ENCODE measurements at regions not wholly inside any gene's neighbourhood (a gene's known extent, or its start where the extent isn't known, plus 50 kb on each side); places are given as distances from the start of the nearest gene placed in this dataset.

DNA sequence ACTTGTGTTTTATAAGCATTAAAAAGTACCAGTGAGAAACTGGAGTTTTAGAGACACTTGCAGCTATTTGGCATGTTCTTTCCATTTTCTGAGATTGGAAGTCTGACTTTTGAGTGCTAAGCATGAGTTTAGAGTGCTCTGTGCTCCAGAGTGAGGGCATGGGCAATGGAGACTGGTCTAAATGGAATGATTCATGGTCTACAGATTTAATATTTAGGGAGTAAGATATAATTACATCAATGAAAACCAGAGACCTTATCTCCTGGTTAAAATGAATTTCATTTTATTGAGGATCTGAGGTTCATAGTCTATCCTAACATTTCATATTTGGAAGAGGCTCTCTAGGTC is 135.9 kb upstream of the RPS23 start:
- intact Hi-C loops (cut with DNase I) = no loop called here
- Histone ChIP-seq H3K9me3 (no peaks in the 10 kb centered on the region), H3K27ac (peak overlapping the region in 2 of 12 donors; percentile 0 to 18), H3K4me3 (no peak overlapping the region), H3K4me1 (peaks cover 0 to 35% (median 0%) of the 10 kb centered on the region in 12 donors), H3K36me3 (no peaks in the 10 kb centered on the region), H3K27me3 (no peaks in the 10 kb centered on the region)
- TF ChIP-seq POLR2A (IDR thresholded peaks at IDR 0.05) = no peak
- TF ChIP-seq, protein P1, sequence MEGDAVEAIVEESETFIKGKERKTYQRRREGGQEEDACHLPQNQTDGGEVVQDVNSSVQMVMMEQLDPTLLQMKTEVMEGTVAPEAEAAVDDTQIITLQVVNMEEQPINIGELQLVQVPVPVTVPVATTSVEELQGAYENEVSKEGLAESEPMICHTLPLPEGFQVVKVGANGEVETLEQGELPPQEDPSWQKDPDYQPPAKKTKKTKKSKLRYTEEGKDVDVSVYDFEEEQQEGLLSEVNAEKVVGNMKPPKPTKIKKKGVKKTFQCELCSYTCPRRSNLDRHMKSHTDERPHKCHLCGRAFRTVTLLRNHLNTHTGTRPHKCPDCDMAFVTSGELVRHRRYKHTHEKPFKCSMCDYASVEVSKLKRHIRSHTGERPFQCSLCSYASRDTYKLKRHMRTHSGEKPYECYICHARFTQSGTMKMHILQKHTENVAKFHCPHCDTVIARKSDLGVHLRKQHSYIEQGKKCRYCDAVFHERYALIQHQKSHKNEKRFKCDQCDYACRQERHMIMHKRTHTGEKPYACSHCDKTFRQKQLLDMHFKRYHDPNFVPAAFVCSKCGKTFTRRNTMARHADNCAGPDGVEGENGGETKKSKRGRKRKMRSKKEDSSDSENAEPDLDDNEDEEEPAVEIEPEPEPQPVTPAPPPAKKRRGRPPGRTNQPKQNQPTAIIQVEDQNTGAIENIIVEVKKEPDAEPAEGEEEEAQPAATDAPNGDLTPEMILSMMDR (IDR thresholded peaks at IDR 0.05) = no peak
- no peak for ATAC-seq
- no peak for DNase-seq

DNA sequence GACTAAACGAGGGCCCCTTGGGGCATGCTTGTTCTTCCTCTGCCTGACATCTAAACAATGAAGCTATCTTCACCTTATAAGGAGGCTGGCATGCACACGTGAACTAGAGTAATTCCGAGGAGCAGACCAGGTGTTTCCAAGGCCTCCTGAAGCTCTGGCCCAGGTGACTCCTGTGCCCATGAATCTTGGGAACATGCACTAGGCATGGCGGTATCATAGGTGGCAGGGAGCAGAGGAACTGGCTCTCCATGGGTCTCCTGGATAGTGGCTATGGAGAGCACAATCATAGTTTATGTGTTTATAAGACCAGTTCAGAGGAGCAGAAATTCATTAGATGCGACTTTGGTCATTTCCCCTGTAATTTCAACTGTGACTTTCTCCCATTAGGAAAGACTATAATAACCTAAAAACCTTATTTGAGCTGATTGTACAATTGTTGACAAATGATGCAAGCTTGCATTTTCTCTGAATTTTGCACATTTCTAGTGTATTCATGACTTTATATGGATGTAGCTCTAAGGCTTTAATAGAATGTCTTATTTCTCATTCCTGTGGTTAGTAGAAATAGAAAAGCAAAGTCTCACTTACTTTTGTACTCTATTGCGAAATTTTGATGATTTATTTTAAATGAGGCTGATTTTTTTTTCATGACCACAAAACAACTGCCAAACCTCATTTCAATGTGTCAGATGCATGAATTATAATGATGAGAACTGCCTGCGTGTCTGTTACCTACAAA is 135.3 kb upstream of the RPS23 start:
- no peak for ATAC-seq
- 66 to 72% (median 69%) methylated on average over 7 of the region's 7 CpGs for WGBS, 4 donors
- Histone ChIP-seq H3K4me3 (no peak overlapping the region), H3K9me3 (no peaks in the 10 kb centered on the region), H3K4me1 (peaks cover 0 to 33% (median 0%) of the 10 kb centered on the region in 12 donors), H3K27me3 (no peaks in the 10 kb centered on the region), H3K36me3 (no peaks in the 10 kb centered on the region), H3K27ac (peak overlapping the region in 2 of 12 donors; percentile 48 to 69)
- TF ChIP-seq POLR2A (IDR thresholded peaks at IDR 0.05) = no peak
- TF ChIP-seq, protein P1 (IDR thresholded peaks at IDR 0.05) = no peak
- intact Hi-C loops (cut with DNase I) = no loop called here
- no peak for DNase-seq

DNA sequence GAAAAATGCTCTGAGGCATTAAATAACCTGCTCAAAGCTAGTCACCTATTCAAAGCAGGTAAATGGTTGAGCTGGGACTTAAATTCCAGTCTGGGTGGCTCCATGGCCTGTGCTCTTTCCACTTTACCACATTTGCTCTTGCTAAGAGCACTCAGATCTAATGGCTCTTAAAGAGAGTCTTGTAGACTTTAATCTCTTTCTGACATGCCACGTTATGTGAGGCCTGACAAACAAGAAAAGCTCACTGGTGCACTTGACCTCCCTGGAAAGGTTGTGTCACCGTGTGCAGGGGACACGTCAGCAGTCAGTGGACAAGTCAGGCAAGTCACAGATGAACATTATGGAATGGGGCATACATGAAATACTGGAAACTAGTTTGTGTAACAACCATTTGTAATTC is 129.9 kb upstream of the RPS23 start:
- WGBS, 4 donors = 58 to 71% (median 64%) methylated on average over 3 of the region's 3 CpGs
- Histone ChIP-seq H3K4me3 (no peak overlapping the region), H3K4me1 (peaks cover 0 to 26% (median under 1%) of the 10 kb centered on the region in 12 donors), H3K27me3 (no peaks in the 10 kb centered on the region), H3K27ac (no peak overlapping the region), H3K9me3 (peaks cover 0 to 19% (median 10%) of the 10 kb centered on the region in 12 donors), H3K36me3 (no peaks in the 10 kb centered on the region)
- TF ChIP-seq, protein P1 (IDR thresholded peaks at IDR 0.05) = no peak
- no peak for TF ChIP-seq POLR2A (IDR thresholded peaks at IDR 0.05)
- DNase-seq = no peak
- peak in 1 of 4 donors; percentile 39 for ATAC-seq
- intact Hi-C loops (cut with DNase I) = loop anchor here in 2 of 10 donors (10.0 kb wide), 1 partner anchor 53 kb away; no protein-coding TSS in a partner anchor

DNA sequence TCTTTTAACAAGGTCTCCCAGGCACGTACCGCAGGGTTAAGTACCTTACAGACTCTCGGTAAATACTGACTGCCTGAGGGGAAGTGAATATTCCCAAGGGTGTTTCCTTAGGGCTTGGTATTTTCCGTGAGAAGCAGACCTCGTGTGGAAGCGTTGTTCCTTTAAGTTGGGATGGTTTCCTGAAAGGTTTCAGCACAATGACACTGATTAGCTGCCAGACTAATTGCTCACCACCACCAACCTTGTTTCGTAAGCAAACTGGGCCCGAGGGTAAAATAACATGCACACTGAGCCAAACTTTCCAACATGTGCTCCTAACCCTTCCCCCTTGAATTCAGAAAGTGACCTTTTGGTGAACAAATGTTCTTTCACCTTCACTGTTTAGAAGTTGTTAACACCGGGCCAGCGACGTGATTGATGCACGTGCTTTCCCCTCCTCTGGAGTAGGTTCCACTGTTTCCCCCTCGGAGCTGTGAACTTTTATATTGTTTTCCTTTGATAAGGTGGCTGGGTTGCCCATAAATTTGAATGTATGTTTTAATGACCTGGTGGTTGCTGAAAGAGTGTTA is 128.1 kb upstream of the RPS23 start:
- Histone ChIP-seq H3K27me3 (no peaks in the 10 kb centered on the region), H3K4me1 (peaks cover 0 to 24% (median 0%) of the 10 kb centered on the region in 12 donors), H3K27ac (peak overlapping the region in 5 of 12 donors; percentile 25 to 64 (median 40)), H3K4me3 (no peak overlapping the region), H3K9me3 (peaks cover 0 to 19% (median 10%) of the 10 kb centered on the region in 12 donors), H3K36me3 (no peaks in the 10 kb centered on the region)
- DNase-seq (peak in 2 of 5 donors; percentile 21 to 35), ATAC-seq (peak; percentile 42 to 92 (median 88))
- TF ChIP-seq POLR2A (IDR thresholded peaks at IDR 0.05) = no peak
- TF ChIP-seq, protein P1 (IDR thresholded peaks at IDR 0.05) = no peak
- intact Hi-C loops (cut with DNase I) = loop anchor here in 2 of 10 donors (10.0 kb wide), 1 partner anchor 51 kb away; no protein-coding TSS in a partner anchor
- WGBS, 4 donors = 53 to 63% (median 55%) methylated on average over 13 of the region's 13 CpGs
